Fibroblast of lung (primary cell): ENCODE measurements at regions not wholly inside any gene's neighbourhood (a gene's known extent, or its start where the extent isn't known, plus 50 kb on each side); places are given as distances from the start of the nearest gene placed in this dataset.

Experiments used
- DNase-seq, 2 donors: peaks; one replicate each; pipeline versions ENCODE4 v3.0.0 to v3.0.0-alpha.2; 2010; ENCODE audit warnings: low read depth in 2 of 2
- H2AFZ ChIP-seq: 2 replicates; pipeline ENCODE4 v1.5.1; 2012; ENCODE audit warnings: low read length, control low read depth, inconsistent platforms
- H3K27ac ChIP-seq: 2 replicates; pipeline ENCODE4 v1.5.1; 2011; ENCODE audit warnings: low read length, control low read depth; ENCODE audit not compliant: insufficient read depth
- H3K27me3 ChIP-seq: 2 replicates; pipeline ENCODE4 v1.5.1; 2011; ENCODE audit warnings: mild to moderate bottlenecking, low read length; ENCODE audit not compliant: control insufficient read depth, insufficient read depth
- H3K36me3 ChIP-seq: 2 replicates; pipeline ENCODE4 v1.5.1; 2011; ENCODE audit warnings: low read length; ENCODE audit not compliant: control insufficient read depth, insufficient read depth
- H3K4me1 ChIP-seq: 2 replicates; pipeline ENCODE4 v1.5.1; 2011; ENCODE audit warnings: low read length; ENCODE audit not compliant: control insufficient read depth, insufficient read depth; ENCODE audit errors: extremely low read depth
- H3K4me2 ChIP-seq: 2 replicates; pipeline ENCODE4 v1.5.1; 2011; ENCODE audit warnings: low read length, control low read depth; ENCODE audit not compliant: insufficient read depth; ENCODE audit errors: extremely low read depth
- H3K4me3 ChIP-seq, 4 experiments: fragments of 200-600 bp in 1 of 4; sonication (generic) in 1 of 4; replicated peaks in 1 of 4; 2 replicates each; pipeline ENCODE4 v1.5.1; 2011 to 2016; ENCODE audit warnings: low read length in 4 of 4, low read depth in 3 of 4, mild to moderate bottlenecking in 3 of 4, control low read depth in 2 of 4, inconsistent platforms in 1 of 4, mixed read lengths in 1 of 4; ENCODE audit not compliant: insufficient read depth in 1 of 4; ENCODE audit errors: control extremely low read depth in 1 of 4
- H3K79me2 ChIP-seq: 2 replicates; pipeline ENCODE4 v1.5.1; 2012; ENCODE audit warnings: mild to moderate bottlenecking, low read length, inconsistent platforms; ENCODE audit not compliant: control insufficient read depth, insufficient read depth
- H3K9ac ChIP-seq: 2 replicates; pipeline ENCODE4 v1.5.1; 2011; ENCODE audit warnings: mild to moderate bottlenecking, low read length, control low read depth; ENCODE audit not compliant: insufficient read depth
- H3K9me3 ChIP-seq: 2 replicates; pipeline ENCODE4 v1.5.1; 2012; ENCODE audit warnings: low read depth, low read length; ENCODE audit not compliant: control insufficient read depth, insufficient read depth
- H4K20me1 ChIP-seq: 2 replicates; pipeline ENCODE4 v1.5.1; 2011; ENCODE audit warnings: low read length; ENCODE audit not compliant: control insufficient read depth, insufficient read depth; ENCODE audit errors: extremely low read depth
- EZH2 ChIP-seq: IDR thresholded peaks from 2 replicates; pipeline ENCODE4 v1.5.1; 2012; ENCODE audit warnings: low read length, control low read depth, mild to moderate bottlenecking; ENCODE audit errors: missing control alignments
- TF ChIP-seq, protein P1 (sequence below), 2 donors: IDR thresholded peaks in 1 of 2; conservative IDR thresholded peaks in 1 of 2; 1 replicate in 1 of 2; 2 replicates in 1 of 2; pipeline ENCODE4 v1.5.1; 2011 to 2012; ENCODE audit warnings: low read length in 2 of 2, control low read depth in 1 of 2, inconsistent platforms in 1 of 2, low read depth in 1 of 2, mild to moderate bottlenecking in 1 of 2

DNA sequence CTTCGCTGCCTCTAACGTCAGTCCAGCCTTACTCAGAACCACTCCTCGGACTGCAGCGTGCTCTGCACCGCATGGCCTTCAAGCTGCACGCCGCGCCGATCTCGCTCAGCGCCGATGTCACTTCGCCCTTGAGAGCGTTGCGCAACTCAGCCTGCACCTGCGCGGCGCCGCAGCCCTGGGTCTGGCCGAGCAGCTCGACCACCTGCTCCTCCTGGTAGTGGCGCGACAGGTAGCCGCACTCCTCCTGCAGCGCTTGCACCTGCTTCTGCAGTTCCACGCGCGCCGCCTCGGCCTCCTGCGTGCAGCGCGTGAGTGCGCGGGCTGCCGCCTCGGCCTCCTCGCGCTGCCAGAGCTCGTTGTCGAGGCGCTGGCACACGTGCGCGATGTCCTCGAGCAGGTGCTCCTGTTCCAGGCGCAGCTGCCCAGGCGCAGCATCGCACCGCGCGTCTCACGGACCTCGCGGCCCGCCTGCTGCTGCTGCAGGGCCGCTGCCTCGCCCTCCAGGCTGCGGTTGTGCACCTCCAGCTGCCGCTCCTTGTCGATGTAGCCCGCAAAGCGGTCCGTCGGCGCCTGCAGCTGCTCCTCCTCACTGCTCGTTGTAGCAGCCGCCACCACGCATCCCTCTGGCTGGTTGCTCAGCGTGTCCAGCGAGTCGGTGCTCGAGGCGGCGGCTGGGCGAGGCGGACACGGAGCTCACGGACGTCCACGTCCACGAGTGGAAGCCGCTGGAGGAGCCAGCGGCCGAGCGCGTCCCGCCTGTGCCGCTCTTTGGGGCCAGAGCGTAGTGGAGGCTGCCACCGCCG lies 380.6 kb upstream of the CHD6 start:
- Histone ChIP-seq H3K36me3 (no peaks in the 10 kb centered on the region), H4K20me1 (no peaks in the 10 kb centered on the region), H3K79me2 (no peaks in the 10 kb centered on the region), H2AFZ (no peak overlapping the region), H3K4me3 (no peak overlapping the region), H3K4me1 (no peaks in the 10 kb centered on the region), H3K4me2 (no peak overlapping the region), H3K27ac (no peak overlapping the region), H3K9ac (no peak overlapping the region), H3K9me3 (no peaks in the 10 kb centered on the region), H3K27me3 (no peaks in the 10 kb centered on the region)
- DNase-seq: no peak
- no peak for TF ChIP-seq EZH2
- TF ChIP-seq, protein P1, sequence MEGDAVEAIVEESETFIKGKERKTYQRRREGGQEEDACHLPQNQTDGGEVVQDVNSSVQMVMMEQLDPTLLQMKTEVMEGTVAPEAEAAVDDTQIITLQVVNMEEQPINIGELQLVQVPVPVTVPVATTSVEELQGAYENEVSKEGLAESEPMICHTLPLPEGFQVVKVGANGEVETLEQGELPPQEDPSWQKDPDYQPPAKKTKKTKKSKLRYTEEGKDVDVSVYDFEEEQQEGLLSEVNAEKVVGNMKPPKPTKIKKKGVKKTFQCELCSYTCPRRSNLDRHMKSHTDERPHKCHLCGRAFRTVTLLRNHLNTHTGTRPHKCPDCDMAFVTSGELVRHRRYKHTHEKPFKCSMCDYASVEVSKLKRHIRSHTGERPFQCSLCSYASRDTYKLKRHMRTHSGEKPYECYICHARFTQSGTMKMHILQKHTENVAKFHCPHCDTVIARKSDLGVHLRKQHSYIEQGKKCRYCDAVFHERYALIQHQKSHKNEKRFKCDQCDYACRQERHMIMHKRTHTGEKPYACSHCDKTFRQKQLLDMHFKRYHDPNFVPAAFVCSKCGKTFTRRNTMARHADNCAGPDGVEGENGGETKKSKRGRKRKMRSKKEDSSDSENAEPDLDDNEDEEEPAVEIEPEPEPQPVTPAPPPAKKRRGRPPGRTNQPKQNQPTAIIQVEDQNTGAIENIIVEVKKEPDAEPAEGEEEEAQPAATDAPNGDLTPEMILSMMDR (conservative IDR thresholded peaks at IDR 0.05 in 1 of 2, IDR thresholded peaks at IDR 0.05 in 1 of 2; ENCODE audit: low read depth in 1 of 2, low read length in 2 of 2): no peak

DNA sequence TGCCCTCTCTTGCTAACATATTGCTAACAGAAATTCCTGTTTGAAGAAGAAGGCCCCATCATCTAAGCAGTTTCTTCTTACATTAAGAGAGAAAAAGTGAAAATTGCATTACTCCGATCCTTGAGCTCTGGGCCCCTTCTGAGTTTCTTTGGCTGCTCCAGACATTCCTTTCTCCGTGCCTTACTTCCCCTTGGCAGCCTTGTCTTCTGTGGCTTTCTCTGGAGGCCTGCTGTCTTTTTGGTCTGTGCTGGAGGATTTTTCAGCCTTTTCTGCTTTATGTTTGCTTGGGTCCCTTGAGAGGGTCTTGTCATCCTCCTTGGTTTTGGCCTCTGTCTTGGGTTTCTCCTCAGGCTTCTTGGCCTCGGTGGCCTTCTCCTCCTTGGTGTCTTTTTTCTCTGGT lies 378.8 kb upstream of the CHD6 start:
- Histone ChIP-seq H3K4me2 (no peak overlapping the region), H4K20me1 (no peaks in the 10 kb centered on the region), H3K79me2 (no peaks in the 10 kb centered on the region), H3K27ac (no peak overlapping the region), H2AFZ (no peak overlapping the region), H3K9ac (no peak overlapping the region), H3K36me3 (no peaks in the 10 kb centered on the region), H3K4me3 (no peak overlapping the region), H3K4me1 (no peaks in the 10 kb centered on the region), H3K9me3 (no peaks in the 10 kb centered on the region), H3K27me3 (no peaks in the 10 kb centered on the region)
- DNase-seq: no peak
- no peak for TF ChIP-seq EZH2
- TF ChIP-seq, protein P1 (conservative IDR thresholded peaks at IDR 0.05 in 1 of 2, IDR thresholded peaks at IDR 0.05 in 1 of 2; ENCODE audit: low read depth in 1 of 2, low read length in 2 of 2): no peak

DNA sequence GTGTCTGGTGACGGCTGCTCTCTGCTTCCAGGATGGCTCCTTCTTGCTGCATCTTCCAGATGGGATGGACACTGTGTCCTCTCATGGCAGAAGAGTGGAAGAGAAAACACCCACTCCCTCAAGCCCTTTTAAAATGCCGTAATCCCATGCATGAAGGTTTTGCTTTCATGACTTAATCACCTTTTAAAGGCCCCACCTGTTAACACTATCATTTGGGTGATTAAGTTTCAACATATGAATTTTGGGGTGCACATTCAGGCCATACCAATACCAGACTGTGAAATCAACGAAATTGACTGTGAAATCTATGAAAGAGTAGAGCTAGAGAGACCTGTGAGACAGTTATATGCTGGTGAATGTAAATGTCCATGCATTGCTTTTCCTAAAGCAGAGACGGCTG lies 374.3 kb upstream of the CHD6 start:
- DNase-seq: no peak
- Histone ChIP-seq H3K4me1 (no peaks in the 10 kb centered on the region), H3K9ac (no peak overlapping the region), H3K4me2 (no peak overlapping the region), H3K27me3 (no peaks in the 10 kb centered on the region), H3K79me2 (no peaks in the 10 kb centered on the region), H3K4me3 (no peak overlapping the region), H3K36me3 (no peaks in the 10 kb centered on the region), H2AFZ (no peak overlapping the region), H4K20me1 (no peaks in the 10 kb centered on the region), H3K27ac (no peak overlapping the region), H3K9me3 (no peaks in the 10 kb centered on the region)
- no peak for TF ChIP-seq EZH2
